ENCODE measurements at regions not wholly inside any gene's neighbourhood (a gene's known extent, or its start where the extent isn't known, plus 50 kb on each side); places are given as distances from the start of the nearest gene placed in this dataset.

- TF ChIP-seq ZNF274 (IDR thresholded peaks at IDR 0.05; ENCODE audit: low read depth, low read length): no peak
- H3K4me3 ChIP-seq (ENCODE audit: low read length): no peak overlapping the region
Measured at GRCh38 chr13:108000998-108001397, 214.3 kb downstream of the LIG4 start.

- no peak for TF ChIP-seq ZNF274 (IDR thresholded peaks at IDR 0.05; ENCODE audit: low read depth, low read length)
- no peak overlapping the region for H3K4me3 ChIP-seq (ENCODE audit: low read length)
Measured at GRCh38 chr13:107999751-108000150, 215.6 kb downstream of the LIG4 start.

DNA sequence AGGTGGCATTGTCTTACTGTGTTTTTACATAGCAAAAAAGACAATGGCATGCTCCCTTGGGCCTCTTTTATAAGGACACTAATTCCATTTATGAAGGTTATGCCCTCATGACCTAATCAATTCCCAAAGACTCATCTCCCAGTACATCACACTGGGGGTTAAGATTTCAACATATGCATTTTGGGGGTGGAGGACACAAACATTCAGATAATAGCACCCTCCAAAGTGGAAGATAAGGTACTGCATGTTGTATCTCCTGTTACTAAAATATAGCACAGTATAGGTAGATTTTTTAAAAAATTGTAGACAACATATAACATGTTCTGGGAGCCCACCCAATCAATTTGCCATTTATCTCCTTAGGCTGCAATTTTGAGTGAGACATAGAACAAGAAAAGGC, 221.2 kb downstream of the LIG4 start:
- TF ChIP-seq ZNF274 (IDR thresholded peaks at IDR 0.05; ENCODE audit: low read depth, low read length): no peak

GRCh38 chr13:107993239-107993949, 221.9 kb downstream of the LIG4 start:
- TF ChIP-seq ZNF274 (IDR thresholded peaks at IDR 0.05; ENCODE audit: low read depth, low read length): no peak
- H3K4me3 ChIP-seq (ENCODE audit: low read length): no peak overlapping the region

More for the DNA sequence above, 221.2 kb downstream of the LIG4 start:
- no peak overlapping the region for H3K4me3 ChIP-seq (ENCODE audit: low read length)

DNA sequence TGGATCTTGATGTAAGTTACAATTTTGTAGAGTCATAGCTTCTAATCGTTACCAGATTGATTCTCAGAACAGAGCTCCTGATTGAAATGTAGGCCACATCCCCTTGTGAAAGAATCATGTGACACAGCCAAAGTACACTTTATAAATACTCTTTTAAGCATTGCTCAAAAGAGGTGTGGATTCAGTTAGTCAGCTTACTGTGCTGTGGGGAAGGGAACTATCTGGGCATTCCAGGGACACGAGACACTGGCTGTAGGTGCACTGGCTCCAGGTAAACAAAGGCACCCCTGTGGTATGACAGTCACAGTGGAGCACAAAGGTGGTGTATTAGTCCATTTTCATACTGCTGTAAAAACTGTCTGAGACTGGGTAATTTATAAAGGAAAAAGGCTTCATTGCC, 222.8 kb downstream of the LIG4 start:
- no peak overlapping the region for H3K4me3 ChIP-seq (ENCODE audit: low read length)
- TF ChIP-seq ZNF274 (IDR thresholded peaks at IDR 0.05; ENCODE audit: low read depth, low read length): no peak

DNA sequence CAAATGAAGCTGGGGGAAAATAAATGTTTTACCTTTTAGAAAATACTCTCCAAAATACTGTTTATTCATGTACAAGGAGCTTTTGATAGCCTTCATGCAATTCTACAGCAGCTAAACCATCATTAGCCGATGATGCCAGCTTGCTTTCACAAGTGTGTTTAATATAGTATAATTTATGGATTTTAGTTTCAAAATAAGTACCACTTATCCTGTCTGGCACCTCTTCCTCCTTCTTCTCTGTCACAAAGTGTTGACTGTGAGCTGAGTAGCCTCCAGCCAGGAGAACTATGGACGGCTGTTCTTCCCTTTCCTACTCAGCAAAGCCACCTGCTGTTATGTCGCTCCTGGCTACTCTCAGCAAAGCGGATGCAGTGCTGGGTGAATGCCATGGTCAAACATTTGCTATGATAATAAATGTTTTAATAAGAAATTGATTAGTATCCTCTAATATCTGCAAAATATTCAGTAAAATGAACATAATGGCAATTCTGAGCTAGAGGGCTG, 238.2 kb downstream of the LIG4 start:
- TF ChIP-seq ZNF274 (IDR thresholded peaks at IDR 0.05; ENCODE audit: low read depth, low read length): no peak
- no peak overlapping the region for H3K4me3 ChIP-seq (ENCODE audit: low read length)

- TF ChIP-seq ZNF274 (IDR thresholded peaks at IDR 0.05; ENCODE audit: low read depth, low read length): no peak
- H3K4me3 ChIP-seq (ENCODE audit: low read length): no peak overlapping the region
Measured at GRCh38 chr13:107976628-107977027, 238.7 kb downstream of the LIG4 start.

GRCh38 chr13:107974409-107974808, 240.9 kb downstream of the LIG4 start:
- no peak overlapping the region for H3K4me3 ChIP-seq (ENCODE audit: low read length)
- no peak for TF ChIP-seq ZNF274 (IDR thresholded peaks at IDR 0.05; ENCODE audit: low read depth, low read length)

GRCh38 chr13:107969546-107969945, 245.8 kb downstream of the LIG4 start:
- H3K4me3 ChIP-seq (ENCODE audit: low read length): no peak overlapping the region
- TF ChIP-seq ZNF274 (IDR thresholded peaks at IDR 0.05; ENCODE audit: low read depth, low read length): no peak

- no peak overlapping the region for H3K4me3 ChIP-seq (ENCODE audit: low read length)
- TF ChIP-seq ZNF274 (IDR thresholded peaks at IDR 0.05; ENCODE audit: low read depth, low read length): no peak
Measured at GRCh38 chr13:107968470-107968869, 246.9 kb downstream of the LIG4 start.

GRCh38 chr13:107964395-107964794, 250.9 kb downstream of the LIG4 start:
- no peak overlapping the region for H3K4me3 ChIP-seq (ENCODE audit: low read length)
- TF ChIP-seq ZNF274 (IDR thresholded peaks at IDR 0.05; ENCODE audit: low read depth, low read length): no peak

DNA sequence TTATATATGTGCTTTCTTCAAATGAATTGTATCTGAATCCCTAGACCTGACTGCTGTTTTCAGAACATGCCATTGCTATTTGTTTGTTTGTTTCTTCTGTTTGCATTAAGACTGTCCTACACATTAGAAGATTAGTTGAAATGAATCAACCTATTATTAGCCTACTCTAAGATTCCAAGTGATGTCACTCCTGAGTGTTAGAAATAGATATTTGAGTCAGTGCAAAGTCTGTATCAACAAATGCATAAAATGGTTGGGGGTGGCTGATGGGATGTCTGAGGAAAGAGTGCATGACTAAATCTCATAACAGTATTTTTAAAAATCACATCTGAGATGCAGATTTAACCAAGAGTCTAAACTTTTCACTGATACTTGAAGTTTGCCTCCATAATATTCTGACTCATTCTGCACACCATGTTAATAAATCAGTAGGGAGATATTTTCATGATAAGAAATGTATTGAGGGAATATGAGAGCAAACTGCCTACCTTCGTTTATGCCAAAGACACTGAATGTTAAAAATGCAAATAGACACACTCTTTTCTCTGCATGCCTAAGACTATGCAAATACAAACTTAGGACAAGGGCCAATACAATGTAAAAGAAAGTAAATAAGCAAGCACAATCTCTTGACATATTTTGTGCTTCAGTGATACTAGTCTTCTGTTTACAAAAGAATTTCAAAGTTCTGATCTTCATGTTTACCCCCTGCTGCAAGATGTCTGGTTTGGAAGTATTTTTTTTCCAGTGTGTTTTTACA, 253.3 kb downstream of the LIG4 start:
- no peak for TF ChIP-seq ZNF274 (IDR thresholded peaks at IDR 0.05; ENCODE audit: low read depth, low read length)
- H3K4me3 ChIP-seq (ENCODE audit: low read length): no peak overlapping the region

DNA sequence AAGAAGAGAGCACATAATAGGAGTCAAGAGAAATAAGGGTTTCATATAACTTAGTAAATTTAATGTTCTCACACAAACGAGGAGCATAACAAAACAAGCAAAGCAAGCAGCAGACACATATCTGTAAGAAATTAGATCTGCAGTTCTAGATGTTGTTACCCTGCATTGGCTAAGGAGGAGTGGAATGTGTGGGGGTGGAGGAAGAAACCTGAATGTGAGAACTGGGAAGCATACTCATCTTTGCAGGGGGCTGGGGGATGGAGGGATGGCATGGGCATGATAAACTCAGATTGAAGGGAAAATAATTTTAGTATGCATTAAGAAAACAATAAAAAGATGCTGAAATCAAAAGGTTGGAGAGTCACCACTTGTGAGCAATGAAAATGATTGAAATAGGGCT, 255.0 kb downstream of the LIG4 start:
- TF ChIP-seq ZNF274 (IDR thresholded peaks at IDR 0.05; ENCODE audit: low read depth, low read length): no peak
- H3K4me3 ChIP-seq (ENCODE audit: low read length): no peak overlapping the region

DNA sequence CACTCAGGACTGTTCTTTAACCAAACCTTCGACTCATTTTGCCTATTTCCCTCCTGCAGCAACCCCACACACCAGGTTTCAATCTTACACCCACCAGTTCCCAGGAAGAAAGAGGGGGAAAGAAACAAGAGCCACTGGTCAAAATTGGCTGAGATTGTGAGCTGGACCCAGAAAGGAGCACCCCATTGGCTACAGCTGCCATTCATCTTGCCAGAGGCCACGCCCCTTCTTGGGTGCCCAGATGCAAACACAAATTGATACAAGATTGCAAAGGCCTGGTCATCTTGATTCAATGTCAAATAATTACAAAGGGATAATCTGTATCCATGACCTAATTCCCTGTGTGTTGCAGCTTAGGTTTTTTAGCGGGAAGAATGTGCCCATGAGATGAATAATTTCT, 258.4 kb downstream of the LIG4 start:
- H3K4me3 ChIP-seq (ENCODE audit: low read length): no peak overlapping the region
- TF ChIP-seq ZNF274 (IDR thresholded peaks at IDR 0.05; ENCODE audit: low read depth, low read length): no peak

DNA sequence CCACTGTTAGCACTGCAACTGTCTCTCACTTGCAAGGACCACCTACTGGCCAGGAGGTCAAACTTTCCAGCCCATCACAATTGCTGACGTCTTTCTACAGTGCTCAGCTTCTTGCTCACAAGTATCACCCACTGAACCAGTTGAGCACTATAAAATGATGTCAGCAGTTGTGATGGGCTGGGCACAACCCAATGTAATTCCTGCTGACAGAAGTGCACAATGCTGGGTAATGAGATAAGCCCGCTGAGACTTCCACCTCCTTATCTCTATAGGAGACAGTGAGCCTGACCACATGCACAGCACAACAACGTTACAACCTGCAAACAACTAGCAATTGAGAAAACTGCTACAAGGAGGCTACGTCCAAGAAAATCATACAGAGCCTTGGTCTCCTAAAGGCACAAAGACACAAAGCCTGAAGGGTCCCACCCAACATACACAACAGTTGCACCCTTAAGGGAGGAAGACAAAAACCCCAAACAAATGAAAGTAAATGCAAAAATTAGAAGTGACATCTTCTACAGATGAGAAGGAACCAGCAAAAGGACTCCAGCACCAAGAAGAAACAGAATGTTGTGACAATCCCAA, 273.2 kb downstream of the LIG4 start:
- H3K4me3 ChIP-seq (ENCODE audit: low read length): no peak overlapping the region
- no peak for TF ChIP-seq ZNF274 (IDR thresholded peaks at IDR 0.05; ENCODE audit: low read depth, low read length)
